Posterior vena cava (tissue), 2 donors: ENCODE measurements at regions not wholly inside any gene's neighbourhood (a gene's known extent, or its start where the extent isn't known, plus 50 kb on each side); places are given as distances from the start of the nearest gene placed in this dataset.

Experiments used
- DNase-seq: peaks from one replicate; pipeline ENCODE4 v3.0.0-alpha.2; 2020; ENCODE audit warnings: low spot score
- intact Hi-C, 2 donors: fragments of 100-400 bp; cut with DNase I; formaldehyde crosslinking; loops; one replicate each; pipeline versions ENCODE4 v1.14.1 to v1.14.2; 2022 to 2023
- donor health status: DM: yes; HTN: yes; CAD: no.
- donor health status: DM: yes; HTN: yes; CAD: no.

GRCh38 chr10:33402220-33403073 is 68.0 kb upstream of the NRP1 start:
- DNase-seq, result no peak
- intact Hi-C loops, result no loop called here

DNA sequence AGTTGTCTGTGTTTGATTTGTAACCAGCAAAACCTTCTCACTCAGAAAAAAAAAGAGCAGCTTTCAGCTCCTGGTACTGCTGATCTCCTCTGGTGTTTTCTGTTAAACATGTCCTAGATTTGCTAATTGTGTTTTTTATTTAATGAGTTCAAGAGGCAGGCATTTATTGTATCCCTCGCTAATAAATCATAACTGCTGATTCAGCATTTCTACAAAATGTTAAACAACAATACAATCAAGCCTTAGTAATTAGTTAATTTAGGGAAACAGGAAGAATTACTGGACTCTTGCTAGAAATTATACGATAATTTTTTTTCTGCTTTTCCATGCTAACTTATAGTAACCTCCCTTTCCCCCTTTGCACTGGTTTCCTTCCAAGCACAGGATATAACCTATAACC is 66.8 kb upstream of the NRP1 start:
- DNase-seq, result no peak
- intact Hi-C loops, result no loop called here

- intact Hi-C loops, result no loop called here
- no peak for DNase-seq
These were observed 64.3 kb upstream of the NRP1 start for GRCh38 chr10:33398796-33399195.

DNA sequence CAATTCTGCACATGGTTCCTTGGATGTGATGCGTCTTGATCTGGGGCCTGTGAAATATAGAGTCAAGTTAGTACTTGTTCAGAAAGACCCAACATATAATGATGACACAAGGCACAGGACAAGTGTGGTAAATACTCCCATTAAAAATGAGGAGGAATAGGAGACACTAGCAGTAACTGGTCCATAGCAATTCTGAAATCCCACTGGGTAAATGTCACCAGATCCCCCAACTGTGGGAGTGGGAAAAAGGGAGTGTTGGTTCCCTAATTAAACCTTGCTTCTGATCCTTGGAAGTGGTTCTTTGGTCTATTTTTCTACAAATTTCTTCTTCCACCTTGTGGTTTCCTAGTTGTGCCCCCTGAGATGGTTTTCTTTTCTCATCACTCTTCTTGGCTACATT is 62.5 kb upstream of the NRP1 start:
- intact Hi-C loops, result no loop called here
- DNase-seq, result no peak

DNA sequence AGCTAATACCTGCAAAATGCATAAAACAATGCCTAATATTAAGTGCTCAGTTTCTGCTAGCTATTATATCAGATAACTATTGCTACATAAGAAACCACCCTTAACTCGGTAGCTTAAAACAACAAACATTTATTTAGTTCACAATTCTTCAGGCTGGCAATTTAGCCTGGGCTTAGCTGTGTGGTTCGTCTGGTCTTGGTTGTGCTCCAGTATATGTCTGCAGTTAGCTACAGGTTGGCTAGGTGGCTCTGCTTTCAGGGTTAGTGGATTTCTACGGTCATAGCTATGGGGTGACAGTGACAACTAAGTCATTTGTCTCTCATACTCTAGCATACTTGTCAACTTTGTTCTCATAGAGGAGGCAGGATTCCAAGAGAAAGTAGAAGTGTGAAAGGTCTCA is 61.8 kb upstream of the NRP1 start:
- intact Hi-C loops, result no loop called here
- no peak for DNase-seq

DNA sequence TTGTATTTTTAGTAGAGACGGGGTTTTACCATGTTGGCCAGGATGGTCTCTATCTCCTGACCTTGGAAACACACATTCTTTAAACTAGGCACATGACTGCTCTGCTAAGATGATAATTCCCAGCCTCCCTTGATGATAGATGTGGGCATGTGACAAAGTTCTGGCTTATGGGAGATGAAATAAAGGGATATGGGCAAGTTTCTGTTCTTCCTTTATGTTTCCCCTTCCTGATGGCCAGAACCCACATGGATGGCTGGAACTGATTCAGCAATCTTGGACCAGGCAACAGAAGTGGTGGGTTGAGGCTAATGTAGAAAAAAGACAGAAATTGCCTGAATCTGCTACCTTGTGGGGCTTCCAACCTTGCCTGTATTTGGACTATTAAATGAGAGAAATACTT is 60.7 kb upstream of the NRP1 start:
- no peak for DNase-seq
- intact Hi-C loops, result no loop called here

DNA sequence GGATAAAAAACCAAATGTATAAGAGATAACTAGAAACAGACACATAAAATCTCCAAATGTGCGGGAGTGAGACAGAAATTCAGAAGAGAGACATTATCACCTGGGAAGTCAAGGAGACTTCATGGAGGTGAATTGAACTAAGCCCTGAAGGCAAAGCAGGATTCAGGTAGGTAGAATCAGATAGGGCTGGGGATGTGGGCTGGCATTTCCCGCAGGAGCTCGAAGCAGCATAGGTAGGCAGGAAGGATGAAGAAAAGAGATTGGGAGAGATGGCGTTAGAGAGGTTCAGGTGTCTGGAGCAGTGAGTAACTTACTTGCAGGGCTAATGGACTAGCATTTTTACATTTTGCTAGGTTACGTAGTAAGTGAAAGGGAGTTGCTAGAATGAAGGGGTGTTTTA is 58.2 kb upstream of the NRP1 start:
- intact Hi-C loops, result no loop called here
- no peak for DNase-seq

GRCh38 chr10:33391611-33392465 is 57.4 kb upstream of the NRP1 start:
- no peak for DNase-seq
- intact Hi-C loops, result no loop called here

DNA sequence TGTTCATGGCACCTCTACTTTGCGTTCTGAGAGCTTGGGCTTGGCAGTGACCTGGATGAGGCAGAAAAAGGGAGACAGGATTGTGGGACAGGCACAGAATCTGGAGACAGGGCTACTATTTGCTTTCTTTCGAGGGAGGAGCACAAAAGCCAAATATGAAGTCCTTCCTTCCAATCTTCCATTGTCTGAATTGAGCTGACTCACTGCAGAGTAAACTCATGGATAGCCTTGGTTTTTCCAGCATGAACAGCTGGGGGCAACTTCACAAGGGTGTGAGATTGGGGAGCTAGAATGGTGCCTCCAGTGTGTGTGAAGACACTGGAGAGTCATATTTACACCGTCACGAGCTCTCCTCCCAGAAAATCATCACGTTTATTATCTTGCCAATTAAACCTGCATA is 55.6 kb upstream of the NRP1 start:
- DNase-seq, result no peak
- intact Hi-C loops, result no loop called here

- DNase-seq, result no peak
- intact Hi-C loops, result no loop called here
These were observed 54.3 kb upstream of the NRP1 start for GRCh38 chr10:33388785-33389184.

DNA sequence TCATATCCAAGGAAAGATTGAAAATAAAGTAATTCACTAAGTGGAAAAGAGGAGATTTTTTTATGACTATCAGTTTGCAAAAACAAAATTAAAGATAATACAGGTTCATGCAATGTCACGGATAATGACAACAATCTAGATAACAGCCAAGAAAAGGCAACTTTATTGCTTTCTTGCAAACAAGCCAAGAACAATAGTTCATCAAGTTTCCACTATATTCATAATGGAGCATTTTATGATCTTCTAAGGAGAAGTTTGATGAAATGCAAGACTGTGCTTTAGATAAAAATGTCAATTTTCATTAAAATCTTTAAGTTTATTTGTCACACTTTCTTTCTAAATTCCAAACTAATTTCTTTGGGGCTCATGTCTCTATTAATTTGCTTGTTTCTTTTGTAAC is 53.9 kb upstream of the NRP1 start:
- DNase-seq, result no peak
- intact Hi-C loops, result no loop called here

GRCh38 chr10:33387720-33388119 is 53.3 kb upstream of the NRP1 start:
- no peak for DNase-seq
- intact Hi-C loops, result no loop called here

- intact Hi-C loops, result no loop called here
- DNase-seq, result no peak
These were observed 52.5 kb upstream of the NRP1 start for GRCh38 chr10:33386926-33387325.

- intact Hi-C loops, result no loop called here
- no peak for DNase-seq
These were observed 51.2 kb upstream of the NRP1 start for GRCh38 chr10:33385686-33386085.

DNA sequence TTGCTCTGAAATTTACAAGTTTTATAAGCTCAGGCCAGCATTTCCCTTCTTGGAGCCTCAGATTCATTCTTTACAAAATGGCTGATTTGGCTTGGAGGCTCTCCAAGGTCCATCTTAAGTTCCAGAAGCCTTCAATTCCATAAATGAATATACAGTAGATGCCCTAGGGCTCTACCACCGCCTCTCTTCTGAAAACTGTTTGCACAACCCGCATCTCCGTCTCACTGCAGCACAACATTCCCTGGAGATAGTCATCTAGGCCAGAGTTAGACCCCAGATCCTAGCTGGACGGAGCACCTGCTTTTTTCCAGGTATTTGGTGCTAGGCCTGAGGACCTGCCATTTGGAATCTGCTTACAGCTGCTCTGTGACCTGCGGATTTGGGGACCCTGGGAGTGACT is 50.5 kb upstream of the NRP1 start:
- intact Hi-C loops, result no loop called here

More for the DNA sequence above, 50.5 kb upstream of the NRP1 start:
- no peak for DNase-seq
